Liver (tissue), 8 donors: ENCODE measurements at regions not wholly inside any gene's neighbourhood (a gene's known extent, or its start where the extent isn't known, plus 50 kb on each side); places are given as distances from the start of the nearest gene placed in this dataset.

ENCODE experiments used
- DNase-seq: peaks from one replicate; pipeline ENCODE4 v3.0.0-alpha.2; 2017; ENCODE audit warnings: low spot score
- H3K27ac ChIP-seq, 2 donors: one replicate each; pipeline ENCODE4 v1.7.0; 2013; ENCODE audit warnings: inconsistent platforms in 2 of 2, low read length in 2 of 2, control low read depth in 1 of 2, low read depth in 1 of 2, mild to moderate bottlenecking in 1 of 2
- H3K27me3 ChIP-seq, 4 donors: one replicate each; pipeline versions ENCODE4 v1.6.1 to v1.7.0; 2013; ENCODE audit warnings: low read length in 3 of 4, inconsistent platforms in 1 of 4, mild to moderate bottlenecking in 1 of 4, moderate library complexity in 1 of 4; ENCODE audit not compliant: control insufficient read depth in 4 of 4, insufficient read depth in 4 of 4
- H3K36me3 ChIP-seq, 4 donors: one replicate each; pipeline versions ENCODE4 v1.6.1 to v1.7.0; 2013; ENCODE audit warnings: low read length in 3 of 4, mild to moderate bottlenecking in 3 of 4, low read depth in 1 of 4, moderate library complexity in 1 of 4; ENCODE audit not compliant: control insufficient read depth in 4 of 4, insufficient read depth in 3 of 4
- H3K4me1 ChIP-seq, 4 donors: one replicate each; pipeline versions ENCODE4 v1.6.1 to v1.7.0; 2013; ENCODE audit warnings: low read length in 3 of 4, mild to moderate bottlenecking in 3 of 4, moderate library complexity in 1 of 4; ENCODE audit not compliant: control insufficient read depth in 4 of 4, insufficient read depth in 4 of 4
- H3K4me3 ChIP-seq, 3 donors: one replicate each; pipeline versions ENCODE4 v1.6.1 to v1.7.0; 2013; ENCODE audit warnings: low read length in 3 of 3, control low read depth in 1 of 3, low read depth in 1 of 3, mild to moderate bottlenecking in 1 of 3
- H3K9ac ChIP-seq, 2 donors: one replicate each; pipeline ENCODE4 v1.7.0; 2013; ENCODE audit warnings: low read length in 2 of 2, mild to moderate bottlenecking in 2 of 2, moderate library complexity in 2 of 2, control low read depth in 1 of 2, low read depth in 1 of 2
- H3K9me3 ChIP-seq, 4 donors: one replicate each; pipeline versions ENCODE4 v1.6.1 to v1.7.0; 2013; ENCODE audit warnings: low read length in 3 of 4; ENCODE audit not compliant: control insufficient read depth in 4 of 4
- ATF3 ChIP-seq: IDR thresholded peaks from 2 replicates; pipeline ENCODE4 v1.6.1; 2016; ENCODE audit warnings: antibody characterized with exemption
- CTCF ChIP-seq: fragments of 150-350 bp; IDR thresholded peaks from 2 replicates; pipeline ENCODE4 v1.5.1; 2017; ENCODE audit warnings: improper control_type of control experiment, low read depth, low read length; ENCODE audit not compliant: missing input control
- EGR1 ChIP-seq, 2 donors: IDR thresholded peaks; 2 replicates each; pipeline ENCODE4 v1.6.1; 2016 to 2018; ENCODE audit warnings: antibody characterized with exemption in 2 of 2, low read depth in 2 of 2
- FOXA1 ChIP-seq: IDR thresholded peaks from 2 replicates; pipeline ENCODE4 v1.6.1; 2016; ENCODE audit warnings: antibody characterized with exemption
- FOXA2 ChIP-seq: IDR thresholded peaks from 2 replicates; pipeline ENCODE4 v1.6.1; 2016; ENCODE audit warnings: antibody characterized with exemption
- GABPA ChIP-seq, 2 donors: IDR thresholded peaks in 1 of 2; conservative IDR thresholded peaks in 1 of 2; 2 replicates each; pipeline ENCODE4 v1.6.1; 2016; ENCODE audit warnings: antibody characterized with exemption in 2 of 2, mild to moderate bottlenecking in 1 of 2, moderate library complexity in 1 of 2
- HNF4A ChIP-seq, 2 donors: conservative IDR thresholded peaks; 2 replicates each; pipeline ENCODE4 v1.6.1; 2016; ENCODE audit warnings: antibody characterized with exemption in 2 of 2, mild to moderate bottlenecking in 2 of 2
- HNF4G ChIP-seq: IDR thresholded peaks from 2 replicates; pipeline ENCODE4 v1.6.1; 2016; ENCODE audit warnings: antibody characterized with exemption
- JUND ChIP-seq, 2 donors: IDR thresholded peaks; 2 replicates each; pipeline ENCODE4 v1.6.1; 2016; ENCODE audit warnings: antibody characterized with exemption in 2 of 2
- MAX ChIP-seq: IDR thresholded peaks from 2 replicates; pipeline ENCODE4 v1.6.1; 2016; ENCODE audit warnings: antibody characterized with exemption
- NR2F2 ChIP-seq: IDR thresholded peaks from 2 replicates; pipeline ENCODE4 v1.6.1; 2016; ENCODE audit warnings: antibody characterized with exemption
- RAD21 ChIP-seq, 2 donors: IDR thresholded peaks; 2 replicates each; pipeline ENCODE4 v1.6.1; 2016; ENCODE audit warnings: antibody characterized with exemption in 2 of 2, mild to moderate bottlenecking in 2 of 2
- REST ChIP-seq: IDR thresholded peaks from 2 replicates; pipeline ENCODE4 v1.6.1; 2016; ENCODE audit warnings: antibody characterized with exemption, mild to moderate bottlenecking
- RXRA ChIP-seq, 2 donors: IDR thresholded peaks; 2 replicates each; pipeline ENCODE4 v1.6.1; 2017 to 2018; ENCODE audit warnings: antibody characterized with exemption in 2 of 2, mild to moderate bottlenecking in 1 of 2
- SP1 ChIP-seq: IDR thresholded peaks from 2 replicates; pipeline ENCODE4 v1.6.1; 2018; ENCODE audit warnings: antibody characterized with exemption, mild to moderate bottlenecking
- TAF1 ChIP-seq: conservative IDR thresholded peaks from 2 replicates; pipeline ENCODE4 v1.6.1; 2016; ENCODE audit warnings: antibody characterized with exemption, mild to moderate bottlenecking
- YY1 ChIP-seq: IDR thresholded peaks from 2 replicates; pipeline ENCODE4 v1.6.1; 2016; ENCODE audit warnings: antibody characterized with exemption, mild to moderate bottlenecking
- ZBTB33 ChIP-seq: IDR thresholded peaks from 2 replicates; pipeline ENCODE4 v1.6.1; 2016; ENCODE audit warnings: antibody characterized with exemption
- WGBS: extraction: QIAGEN DNeasy Blood & Tissue Kit; methylation state at CpG from one replicate; pipeline ENCODE4 v1.1.7; 2013; 5-methylcytosine and 5-hydroxymethylcytosine counted together
- donor health status: healthy.
- donor health status: healthy.
- donor health status: healthy.
- donor health status: healthy.
- donor health status: healthy.

GRCh38 chr5:136892000-136892399 lies 526.7 kb upstream of the TRPC7 start:
- Histone ChIP-seq H3K9ac (no peak overlapping the region), H3K9me3 (no peaks in the 10 kb centered on the region), H3K36me3 (no peaks in the 10 kb centered on the region), H3K27me3 (no peaks in the 10 kb centered on the region), H3K4me3 (no peak overlapping the region), H3K27ac (no peak overlapping the region), H3K4me1 (no peaks in the 10 kb centered on the region)
- DNase-seq = no peak
- 32% methylated on average over 3 of the region's 3 CpGs for WGBS
- TF ChIP-seq HNF4A (conservative IDR thresholded peaks at IDR 0.05) = no peak
- TF ChIP-seq FOXA2 = no peak
- TF ChIP-seq RXRA (IDR thresholded peaks at IDR 0.05) = no peak
- TF ChIP-seq HNF4G = no peak

GRCh38 chr5:136891175-136891972 lies 526.0 kb upstream of the TRPC7 start:
- WGBS = 47% methylated on average over 6 of the region's 6 CpGs
- no peak overlapping the region for H3K4me3 ChIP-seq
- H3K27ac ChIP-seq = no peak overlapping the region
- no peaks in the 10 kb centered on the region for H3K27me3 ChIP-seq
- H3K4me1 ChIP-seq = no peaks in the 10 kb centered on the region
- no peak for DNase-seq
- H3K9me3 ChIP-seq = no peaks in the 10 kb centered on the region
- H3K36me3 ChIP-seq = no peaks in the 10 kb centered on the region
- H3K9ac ChIP-seq = no peak overlapping the region
- TF ChIP-seq MAX (no peak), NR2F2 (no peak), CTCF (no peak), SP1 (no peak), HNF4A (conservative IDR thresholded peaks at IDR 0.05) (no peak), ZBTB33 (no peak), RAD21 (IDR thresholded peaks at IDR 0.05) (no peak), YY1 (no peak), RXRA (IDR thresholded peaks at IDR 0.05) (no peak), TAF1 (no peak), FOXA1 (no peak), GABPA (IDR thresholded peaks at IDR 0.05 in 1 of 2, conservative IDR thresholded peaks at IDR 0.05 in 1 of 2) (no peak), JUND (IDR thresholded peaks at IDR 0.05) (no peak), FOXA2 (no peak), ATF3 (no peak), REST (no peak), EGR1 (IDR thresholded peaks at IDR 0.05; ENCODE audit: low read depth in 2 of 2) (no peak), HNF4G (no peak)
